Activated CD8-positive, alpha-beta T cell treated with anti-CD3 and anti-CD28 coated beads for 36 hours (primary cell): ENCODE measurements at regions not wholly inside any gene's neighbourhood (a gene's known extent, or its start where the extent isn't known, plus 50 kb on each side); places are given as distances from the start of the nearest gene placed in this dataset.

ENCODE experiments used
- ATAC-seq: fragments of 200-7000 bp; cut with Tn5 transposase; one replicate; pipeline ENCODE4 v1.10.0; 2021; ENCODE audit warnings: mild to moderate bottlenecking, moderate library complexity
- CTCF ChIA-PET: fragments of 350-600 bp; sonication (Branson Sonifier 250); formaldehyde crosslinking; loops from one replicate; lab custom pipeline; 2021; ENCODE audit warnings: antibody characterized with exemption; lab: Charles Lee
- POLR2A ChIA-PET: fragments of 350-600 bp; sonication (Branson Sonifier 250); formaldehyde crosslinking; loops from one replicate; lab custom pipeline; 2021; ENCODE audit warnings: antibody characterized with exemption; lab: Charles Lee
- DNase-seq: peaks from one replicate; pipeline ENCODE4 v3.0.0-alpha.2; 2020
- H3K27ac Mint-ChIP-seq: one replicate; pipeline ENCODE4 v1.8.0; 2021; ENCODE audit warnings: mild to moderate bottlenecking, mixed read lengths
- H3K27me3 Mint-ChIP-seq: one replicate; pipeline ENCODE4 v1.8.0; 2021; ENCODE audit warnings: mixed read lengths
- H3K36me3 Mint-ChIP-seq: one replicate; pipeline ENCODE4 v1.8.0; 2021; ENCODE audit warnings: low read depth, mixed read lengths
- H3K4me1 Mint-ChIP-seq: one replicate; pipeline ENCODE4 v1.8.0; 2021; ENCODE audit warnings: low read depth, mixed read lengths
- H3K4me3 Mint-ChIP-seq: one replicate; pipeline ENCODE4 v1.8.0; 2021; ENCODE audit warnings: mild to moderate bottlenecking, moderate library complexity, mixed read lengths
- H3K9me3 Mint-ChIP-seq: one replicate; pipeline ENCODE4 v1.8.0; 2021; ENCODE audit warnings: mixed read lengths
- intact Hi-C: fragments of 100-400 bp; cut with micrococcal nuclease; formaldehyde crosslinking; loops from one replicate; pipeline ENCODE4 v1.10.0; 2022
- TF ChIP-seq, protein P1 (sequence below): fragments of 200-600 bp; IDR thresholded peaks from one replicate; pipeline ENCODE4 v1.8.0; 2022; ENCODE audit warnings: antibody characterized with exemption, mild to moderate bottlenecking

DNA sequence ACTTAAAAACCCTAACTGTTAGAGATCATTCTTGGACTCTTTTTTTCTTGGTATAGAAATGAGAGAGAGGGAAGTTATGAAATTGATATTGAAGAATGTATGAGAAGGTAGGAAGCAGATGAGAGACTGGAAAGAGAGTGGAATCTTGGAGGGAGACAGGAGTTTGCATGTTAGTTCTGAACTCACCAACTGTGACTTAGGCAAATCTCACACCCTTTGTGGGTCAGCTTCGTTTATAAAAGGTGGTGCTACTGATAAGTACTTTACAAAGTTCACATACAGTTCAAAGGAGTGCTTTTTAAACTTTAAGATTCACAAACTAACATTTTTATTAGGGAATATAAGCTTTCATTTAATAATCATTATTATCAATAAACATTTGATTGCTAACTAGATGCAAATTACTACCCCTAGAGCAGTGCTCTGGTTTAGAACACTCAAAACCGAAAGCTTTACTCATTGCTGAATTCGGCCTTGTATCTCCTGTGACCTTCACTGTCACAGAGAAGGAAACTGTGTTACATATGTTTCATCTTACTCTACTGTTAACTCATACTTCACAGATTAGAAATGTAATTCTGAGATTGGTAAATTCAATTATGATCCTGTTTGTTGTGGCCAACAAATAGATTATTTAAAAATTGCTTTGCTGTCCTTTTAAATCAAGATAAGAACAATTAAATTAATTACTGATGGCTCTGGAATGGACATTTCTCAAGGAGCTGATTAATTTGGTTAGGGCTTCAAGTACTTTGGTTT lies 143.2 kb downstream of the RMI1 start:
- ChIA-PET POLR2A (interaction anchor here (1.0 kb wide), 1 partner anchor 167 kb away, joined by 3 read pairs; no protein-coding TSS in a partner anchor), CTCF (no interaction called here)
- TF ChIP-seq, protein P1, sequence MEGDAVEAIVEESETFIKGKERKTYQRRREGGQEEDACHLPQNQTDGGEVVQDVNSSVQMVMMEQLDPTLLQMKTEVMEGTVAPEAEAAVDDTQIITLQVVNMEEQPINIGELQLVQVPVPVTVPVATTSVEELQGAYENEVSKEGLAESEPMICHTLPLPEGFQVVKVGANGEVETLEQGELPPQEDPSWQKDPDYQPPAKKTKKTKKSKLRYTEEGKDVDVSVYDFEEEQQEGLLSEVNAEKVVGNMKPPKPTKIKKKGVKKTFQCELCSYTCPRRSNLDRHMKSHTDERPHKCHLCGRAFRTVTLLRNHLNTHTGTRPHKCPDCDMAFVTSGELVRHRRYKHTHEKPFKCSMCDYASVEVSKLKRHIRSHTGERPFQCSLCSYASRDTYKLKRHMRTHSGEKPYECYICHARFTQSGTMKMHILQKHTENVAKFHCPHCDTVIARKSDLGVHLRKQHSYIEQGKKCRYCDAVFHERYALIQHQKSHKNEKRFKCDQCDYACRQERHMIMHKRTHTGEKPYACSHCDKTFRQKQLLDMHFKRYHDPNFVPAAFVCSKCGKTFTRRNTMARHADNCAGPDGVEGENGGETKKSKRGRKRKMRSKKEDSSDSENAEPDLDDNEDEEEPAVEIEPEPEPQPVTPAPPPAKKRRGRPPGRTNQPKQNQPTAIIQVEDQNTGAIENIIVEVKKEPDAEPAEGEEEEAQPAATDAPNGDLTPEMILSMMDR = no peak
- no peak for DNase-seq
- intact Hi-C loops = no loop called here
- no peak overlapping the region for H3K4me3 Mint-ChIP-seq
- no peaks in the 10 kb centered on the region for H3K36me3 Mint-ChIP-seq
- no peaks in the 10 kb centered on the region for H3K9me3 Mint-ChIP-seq
- H3K27ac Mint-ChIP-seq = no peak overlapping the region
- peaks cover 14% of the 10 kb centered on the region for H3K27me3 Mint-ChIP-seq
- ATAC-seq = no peak
- H3K4me1 Mint-ChIP-seq = no peaks in the 10 kb centered on the region

DNA sequence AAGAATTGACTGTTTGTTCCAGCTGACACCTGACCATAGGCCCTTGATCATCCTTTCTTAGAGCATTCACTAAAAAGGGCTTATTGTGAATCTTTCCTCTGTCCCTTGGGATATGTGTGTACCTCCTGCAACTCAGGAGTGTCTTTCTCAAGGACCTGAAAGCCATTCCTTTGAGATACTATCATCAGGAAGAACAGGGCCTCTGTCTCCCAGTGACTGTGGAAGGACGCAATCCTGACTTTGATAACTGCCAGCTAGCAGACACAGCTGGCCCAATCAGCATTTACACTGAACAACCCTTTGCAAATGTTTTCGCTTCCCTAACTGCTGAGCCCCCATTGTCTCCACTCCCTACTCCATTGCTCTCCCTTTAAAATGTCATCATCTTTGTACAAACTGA lies 144.4 kb downstream of the RMI1 start:
- TF ChIP-seq, protein P1 = no peak
- Mint-ChIP-seq H3K27ac (no peak overlapping the region), H3K27me3 (peaks cover 15% of the 10 kb centered on the region), H3K4me3 (no peak overlapping the region), H3K36me3 (no peaks in the 10 kb centered on the region), H3K9me3 (no peaks in the 10 kb centered on the region), H3K4me1 (no peaks in the 10 kb centered on the region)
- ATAC-seq = no peak
- no peak for DNase-seq
- intact Hi-C loops = no loop called here
- ChIA-PET POLR2A (interaction anchor here (1.0 to 1.1 kb wide), 2 partner anchors 145 to 166 kb away, joined by 3 read pairs; partner anchors contain the start of genes HNRNPK and RMI1), CTCF (no interaction called here)

DNA sequence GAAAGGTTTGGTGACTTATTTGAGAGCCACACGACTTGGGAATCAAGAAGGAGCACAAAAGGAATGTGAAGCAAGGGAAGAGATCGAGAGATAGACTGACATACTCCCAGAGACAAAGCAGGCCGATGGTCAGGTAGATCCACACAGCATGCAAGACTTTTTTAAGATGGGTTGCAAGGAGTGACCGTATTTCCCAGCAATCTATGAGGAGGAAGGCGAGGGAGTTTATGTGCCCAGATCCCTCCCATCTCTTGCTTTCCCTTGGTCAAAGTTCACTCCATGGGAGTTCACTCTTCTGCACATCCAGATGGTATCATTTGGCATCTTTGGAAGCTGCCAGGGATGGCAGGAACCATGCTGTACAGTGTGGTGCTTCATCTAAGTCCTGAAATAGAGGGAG lies 148.9 kb downstream of the RMI1 start:
- intact Hi-C loops = no loop called here
- no peaks in the 10 kb centered on the region for H3K4me1 Mint-ChIP-seq
- peaks cover 8% of the 10 kb centered on the region for H3K27me3 Mint-ChIP-seq
- CTCF ChIA-PET = no interaction called here
- H3K4me3 Mint-ChIP-seq = no peak overlapping the region
- no peak overlapping the region for H3K27ac Mint-ChIP-seq
- POLR2A ChIA-PET = no interaction called here
- ATAC-seq = no peak
- DNase-seq = no peak
- TF ChIP-seq, protein P1 = no peak
- no peaks in the 10 kb centered on the region for H3K9me3 Mint-ChIP-seq
- H3K36me3 Mint-ChIP-seq = no peaks in the 10 kb centered on the region

DNA sequence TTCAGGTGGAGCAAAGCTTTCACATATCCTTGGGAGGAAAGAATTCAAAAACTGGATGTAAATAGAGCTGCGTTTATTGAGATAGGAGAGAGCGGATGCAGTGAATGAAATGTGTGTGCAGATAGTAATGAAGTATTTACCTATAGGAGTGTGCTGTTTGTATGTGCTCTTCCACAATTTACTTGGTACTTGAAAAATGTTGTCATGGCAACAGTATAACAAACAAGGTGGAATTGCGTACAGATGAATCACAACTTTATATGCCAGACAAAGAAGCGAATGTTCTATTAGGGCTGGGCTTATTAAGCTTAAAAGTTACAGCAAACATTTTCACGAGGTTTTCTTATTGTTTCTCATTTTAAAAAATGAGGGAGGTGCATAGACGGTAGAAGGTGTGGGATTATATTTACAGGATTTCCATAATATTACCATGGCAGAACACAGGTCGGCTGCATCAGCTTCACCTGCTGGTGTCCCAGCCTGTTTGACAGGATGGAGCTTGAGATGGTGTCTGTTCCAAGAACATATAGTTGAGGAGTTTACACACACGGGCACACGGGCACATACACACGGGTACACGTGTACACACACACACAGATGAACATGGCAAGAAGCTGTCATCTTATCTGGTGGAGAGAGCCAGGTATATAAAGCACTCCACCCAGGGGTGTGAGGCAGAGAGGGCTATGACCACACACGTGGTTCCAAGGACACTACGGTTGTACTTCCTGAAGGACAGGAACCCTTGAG lies 155.7 kb downstream of the RMI1 start:
- Mint-ChIP-seq H3K9me3 (no peaks in the 10 kb centered on the region), H3K27me3 (peaks cover 25% of the 10 kb centered on the region), H3K36me3 (no peaks in the 10 kb centered on the region), H3K4me3 (no peak overlapping the region), H3K27ac (no peak overlapping the region), H3K4me1 (peaks cover 8% of the 10 kb centered on the region)
- DNase-seq (no peak), ATAC-seq (no peak)
- TF ChIP-seq, protein P1 = no peak
- POLR2A ChIA-PET = interaction anchor here (1.1 kb wide), 1 partner anchor 125 kb away, joined by 3 read pairs; no protein-coding TSS in a partner anchor
- CTCF ChIA-PET = interaction anchor here (0.8 to 1.2 kb wide), 3 partner anchors 10 to 124 kb away, joined by 3 to 4 read pairs (median 3); no protein-coding TSS in a partner anchor
- intact Hi-C loops = loop anchor here (2.0 kb wide), 1 partner anchor 37 kb away; no protein-coding TSS in a partner anchor
